ENCODE measurements at regions not wholly inside any gene's neighbourhood (a gene's known extent, or its start where the extent isn't known, plus 50 kb on each side); places are given as distances from the start of the nearest gene placed in this dataset.

DNA sequence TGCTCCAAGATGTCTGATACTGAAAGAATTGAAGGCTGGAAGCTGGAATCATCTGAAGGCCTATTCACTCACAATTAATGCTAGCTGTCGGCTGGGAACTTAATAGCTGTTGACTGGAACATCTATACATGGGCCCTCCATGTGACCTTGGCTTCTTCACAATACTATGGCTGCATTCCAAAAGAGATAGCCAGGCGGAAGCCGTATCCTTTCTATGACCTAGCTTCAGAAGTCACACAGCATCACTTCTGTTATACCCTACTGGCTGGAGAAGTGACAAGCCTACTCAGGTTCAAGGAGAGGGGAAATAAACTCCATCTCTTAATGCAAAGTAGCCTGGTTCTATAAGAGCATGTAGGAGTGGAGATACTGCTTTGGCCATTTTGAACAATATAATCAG, 50.9 kb upstream of the SPRED1 start:
- DNase-seq: no peak
- intact Hi-C loops (cut with micrococcal nuclease): no loop called here

DNA sequence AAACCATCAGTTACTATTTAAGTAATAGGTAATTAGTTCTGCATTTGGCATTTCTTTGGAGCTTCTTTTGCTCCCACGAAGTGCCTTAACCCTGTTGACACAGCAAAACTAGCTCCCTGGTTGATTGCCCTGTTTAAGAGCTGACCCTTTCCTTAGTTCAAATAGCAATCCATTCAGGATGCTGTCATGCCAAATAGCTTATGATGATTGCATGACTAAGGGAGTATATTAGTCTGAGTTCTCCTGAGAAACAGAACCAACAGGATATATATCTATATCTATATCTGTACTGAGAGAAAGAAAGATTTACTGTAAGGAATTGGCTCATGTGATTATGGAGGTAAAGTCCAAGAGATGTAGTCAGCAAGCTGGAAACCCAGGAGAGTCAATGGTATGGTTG, 50.3 kb upstream of the SPRED1 start:
- Histone ChIP-seq H3K4me3 (replicated peaks in 1 of 3; ENCODE audit: low read depth in 2 of 3, low read length in 3 of 3) (no peak overlapping the region), H3K27me3 (ENCODE audit: control insufficient read depth in 2 of 2, insufficient read depth in 2 of 2, low read length in 2 of 2) (peaks cover 0 to 5% of the 10 kb centered on the region in 2 donors), H3K27ac (ENCODE audit: low read depth in 1 of 2, low read length in 2 of 2) (no peak overlapping the region), H3K4me2 (replicated peaks; ENCODE audit: extremely low read depth, low read length, poor library complexity, severe bottlenecking) (no peak overlapping the region), H2AFZ (ENCODE audit: insufficient read depth, low read depth, low read length, poor library complexity, severe bottlenecking) (no peak overlapping the region), H3K9me3 (replicated peaks in 1 of 2; ENCODE audit: control insufficient read depth in 1 of 2, insufficient read depth in 1 of 2, low read length in 2 of 2) (peaks cover 0 to 3% of the 10 kb centered on the region in 2 donors), H3K36me3 (replicated peaks in 1 of 2; ENCODE audit: control insufficient read depth in 1 of 2, insufficient read depth in 2 of 2, low read length in 2 of 2) (no peaks in the 10 kb centered on the region), H3K9ac (ENCODE audit: insufficient read depth, low read length, poor library complexity, severe bottlenecking) (no peak overlapping the region), H3K79me2 (ENCODE audit: insufficient read depth, low read length) (no peaks in the 10 kb centered on the region), H4K20me1 (ENCODE audit: insufficient read depth, low read length) (no peaks in the 10 kb centered on the region), H3K4me1 (ENCODE audit: control insufficient read depth in 1 of 2, insufficient read depth in 2 of 2, low read length in 2 of 2) (no peaks in the 10 kb centered on the region)
- Mint-ChIP-seq H3K27me3 (ENCODE audit: low read depth in 3 of 3) (peaks cover 0 to 7% (median 3%) of the 10 kb centered on the region in 3 donors), H3K4me1 (no peaks in the 10 kb centered on the region), H3K4me3 (no peak overlapping the region), H3K9me3 (peaks cover 0 to 5% (median 2%) of the 10 kb centered on the region in 7 donors), H3K27ac (no peak overlapping the region), H3K36me3 (no peaks in the 10 kb centered on the region)
- TF ChIP-seq, protein P1, sequence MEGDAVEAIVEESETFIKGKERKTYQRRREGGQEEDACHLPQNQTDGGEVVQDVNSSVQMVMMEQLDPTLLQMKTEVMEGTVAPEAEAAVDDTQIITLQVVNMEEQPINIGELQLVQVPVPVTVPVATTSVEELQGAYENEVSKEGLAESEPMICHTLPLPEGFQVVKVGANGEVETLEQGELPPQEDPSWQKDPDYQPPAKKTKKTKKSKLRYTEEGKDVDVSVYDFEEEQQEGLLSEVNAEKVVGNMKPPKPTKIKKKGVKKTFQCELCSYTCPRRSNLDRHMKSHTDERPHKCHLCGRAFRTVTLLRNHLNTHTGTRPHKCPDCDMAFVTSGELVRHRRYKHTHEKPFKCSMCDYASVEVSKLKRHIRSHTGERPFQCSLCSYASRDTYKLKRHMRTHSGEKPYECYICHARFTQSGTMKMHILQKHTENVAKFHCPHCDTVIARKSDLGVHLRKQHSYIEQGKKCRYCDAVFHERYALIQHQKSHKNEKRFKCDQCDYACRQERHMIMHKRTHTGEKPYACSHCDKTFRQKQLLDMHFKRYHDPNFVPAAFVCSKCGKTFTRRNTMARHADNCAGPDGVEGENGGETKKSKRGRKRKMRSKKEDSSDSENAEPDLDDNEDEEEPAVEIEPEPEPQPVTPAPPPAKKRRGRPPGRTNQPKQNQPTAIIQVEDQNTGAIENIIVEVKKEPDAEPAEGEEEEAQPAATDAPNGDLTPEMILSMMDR (IDR thresholded peaks at IDR 0.05): no peak
- no CpG with 5 or more reads among the region's 1 CpG for WGBS (ENCODE audit: insufficient coverage)
- no peak for DNase-seq
- intact Hi-C loops (cut with micrococcal nuclease): no loop called here

More for the DNA sequence above, 50.9 kb upstream of the SPRED1 start:
- H3K27me3 ChIP-seq (ENCODE audit: control insufficient read depth in 2 of 2, insufficient read depth in 2 of 2, low read length in 2 of 2): peaks cover 0 to 4% of the 10 kb centered on the region in 2 donors
- no peaks in the 10 kb centered on the region for H3K4me1 ChIP-seq (ENCODE audit: control insufficient read depth in 1 of 2, insufficient read depth in 2 of 2, low read length in 2 of 2)
- no peaks in the 10 kb centered on the region for H4K20me1 ChIP-seq (ENCODE audit: insufficient read depth, low read length)
- no peak overlapping the region for H3K4me3 ChIP-seq (replicated peaks in 1 of 3; ENCODE audit: low read depth in 2 of 3, low read length in 3 of 3)
- Mint-ChIP-seq H3K4me1 (no peaks in the 10 kb centered on the region), H3K4me3 (no peak overlapping the region), H3K36me3 (no peaks in the 10 kb centered on the region), H3K9me3 (peaks cover 0 to 5% (median 2%) of the 10 kb centered on the region in 7 donors), H3K27ac (no peak overlapping the region), H3K27me3 (ENCODE audit: low read depth in 3 of 3) (peaks cover 0 to 5% (median 0%) of the 10 kb centered on the region in 3 donors)
- no peaks in the 10 kb centered on the region for H3K79me2 ChIP-seq (ENCODE audit: insufficient read depth, low read length)
- no peak overlapping the region for H2AFZ ChIP-seq (ENCODE audit: insufficient read depth, low read depth, low read length, poor library complexity, severe bottlenecking)
- WGBS (ENCODE audit: insufficient coverage): 100% methylated on average over 1 of the region's 3 CpGs
- H3K9ac ChIP-seq (ENCODE audit: insufficient read depth, low read length, poor library complexity, severe bottlenecking): no peak overlapping the region
- no peaks in the 10 kb centered on the region for H3K36me3 ChIP-seq (replicated peaks in 1 of 2; ENCODE audit: control insufficient read depth in 1 of 2, insufficient read depth in 2 of 2, low read length in 2 of 2)
- H3K4me2 ChIP-seq (replicated peaks; ENCODE audit: extremely low read depth, low read length, poor library complexity, severe bottlenecking): no peak overlapping the region
- TF ChIP-seq, protein P1 (IDR thresholded peaks at IDR 0.05): no peak
- H3K27ac ChIP-seq (ENCODE audit: low read depth in 1 of 2, low read length in 2 of 2): no peak overlapping the region
- H3K9me3 ChIP-seq (replicated peaks in 1 of 2; ENCODE audit: control insufficient read depth in 1 of 2, insufficient read depth in 1 of 2, low read length in 2 of 2): peaks cover 0 to 3% of the 10 kb centered on the region in 2 donors

All from CD14-positive monocyte (primary cell).